Right hindlimb (tissue), 1 donor: ENCODE measurements at regions not wholly inside any gene's neighbourhood (a gene's known extent, or its start where the extent isn't known, plus 50 kb on each side); places are given as distances from the start of the nearest gene placed in this dataset.
A peak's percentile ranks its signal among the peaks of the same experiment; 100 is the strongest.

ENCODE experiments used
- DNase-seq: peaks from one replicate; pipeline ENCODE4 v3.0.0-alpha.2; 2018

DNA sequence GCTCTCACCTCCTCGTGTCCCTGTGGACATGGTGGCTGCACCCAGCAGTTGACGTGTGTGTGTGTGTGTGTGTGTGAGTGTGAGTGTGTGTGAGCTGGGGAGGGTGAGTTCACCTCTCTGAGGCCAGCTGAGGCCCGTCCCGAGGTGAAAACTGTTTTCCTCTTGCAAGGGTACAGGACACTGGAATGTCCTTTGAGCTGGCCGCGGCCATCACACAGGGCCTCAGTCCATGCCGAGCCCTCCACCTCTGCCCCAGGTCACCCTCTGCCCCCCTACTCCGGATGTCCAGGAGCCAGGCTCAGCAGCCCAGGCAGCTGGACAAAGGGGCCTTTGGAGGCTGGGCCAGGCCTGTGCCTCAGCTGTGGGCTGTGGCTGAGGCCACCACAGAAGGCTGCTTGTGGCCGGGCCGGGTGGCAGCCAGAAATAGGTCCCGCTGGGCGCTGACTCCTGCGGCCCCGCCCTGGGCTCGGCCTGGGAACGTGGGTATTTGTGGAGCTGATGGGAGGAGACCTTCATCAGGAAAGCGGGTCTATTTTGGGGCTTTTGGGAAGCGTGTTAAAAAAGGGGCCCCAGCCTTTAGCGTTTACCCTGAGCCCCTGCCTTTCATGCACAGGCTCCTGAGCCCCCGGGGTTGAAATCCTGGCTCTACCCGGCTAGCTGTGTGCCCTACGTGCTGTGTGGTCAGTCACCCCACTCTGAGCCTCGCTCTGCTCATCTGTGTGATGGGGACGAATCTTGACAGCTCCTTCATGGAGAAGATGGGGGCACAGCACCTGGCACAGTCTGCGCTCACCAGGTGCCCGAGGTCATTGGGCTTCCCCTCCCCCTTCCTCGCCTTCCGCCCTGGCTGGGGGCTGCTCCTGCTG lies 75.1 kb upstream of the IER5L start:
- DNase-seq, result peak; percentile 69

DNA sequence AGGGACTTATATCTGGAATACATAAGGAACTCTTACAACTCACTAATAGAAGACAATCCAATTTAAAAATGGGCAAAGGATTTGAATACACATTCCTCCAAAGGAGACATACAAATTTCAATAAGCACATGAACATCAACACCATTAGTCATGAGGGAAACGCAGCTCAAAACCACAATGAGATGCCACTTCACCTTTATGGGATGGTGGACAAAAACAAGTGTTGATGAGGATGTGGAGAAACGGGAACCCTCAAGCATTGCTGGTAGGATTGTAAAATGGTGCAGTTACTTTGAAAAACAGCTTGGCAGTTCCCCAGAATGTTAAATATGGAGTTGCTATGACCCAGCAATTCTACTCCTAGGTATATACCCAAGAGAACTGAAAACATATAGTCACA lies 72.7 kb upstream of the IER5L start:
- DNase-seq, result no peak

DNA sequence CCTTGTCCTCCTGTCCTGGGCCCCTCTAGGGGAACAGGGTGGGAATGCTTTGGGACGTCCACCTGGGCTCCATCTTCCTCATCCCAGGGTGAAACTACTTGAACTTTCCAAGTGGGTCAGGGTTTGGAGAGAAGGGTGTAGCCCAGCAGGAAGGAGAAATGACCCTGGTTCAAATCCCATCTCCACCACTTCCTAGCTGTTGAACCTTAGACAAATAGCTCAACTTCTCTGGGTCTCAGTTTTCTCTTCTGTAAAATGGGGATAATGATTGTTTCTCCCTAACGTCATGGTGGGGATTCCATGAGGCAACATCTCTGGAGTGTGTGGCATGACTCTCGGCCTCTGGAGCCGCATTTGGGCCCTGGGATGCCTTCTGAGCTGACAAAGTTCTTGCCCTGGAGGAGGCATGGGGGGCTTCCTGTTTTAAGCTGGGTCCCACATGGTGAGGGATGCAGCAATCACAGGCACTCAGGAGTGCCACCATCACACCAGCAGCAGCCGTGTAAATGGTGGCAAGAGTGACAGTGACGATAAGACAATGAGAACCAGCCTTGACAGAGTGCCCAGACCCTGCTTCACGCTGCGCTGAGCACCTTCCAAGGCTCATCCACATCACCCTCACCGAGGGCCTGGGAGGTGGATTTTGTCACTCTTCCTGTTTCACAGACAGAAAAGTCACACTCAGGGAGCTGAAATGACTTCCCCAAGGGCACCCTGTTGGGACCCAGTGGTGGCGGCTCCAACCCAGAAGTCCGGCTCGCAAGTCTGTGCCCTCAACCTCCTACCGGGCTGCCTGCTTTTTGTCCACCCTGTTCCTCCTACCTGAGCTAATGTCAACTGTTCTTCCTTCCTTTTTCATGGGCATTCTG lies 69.5 kb upstream of the IER5L start:
- DNase-seq, result peak; percentile 12

DNA sequence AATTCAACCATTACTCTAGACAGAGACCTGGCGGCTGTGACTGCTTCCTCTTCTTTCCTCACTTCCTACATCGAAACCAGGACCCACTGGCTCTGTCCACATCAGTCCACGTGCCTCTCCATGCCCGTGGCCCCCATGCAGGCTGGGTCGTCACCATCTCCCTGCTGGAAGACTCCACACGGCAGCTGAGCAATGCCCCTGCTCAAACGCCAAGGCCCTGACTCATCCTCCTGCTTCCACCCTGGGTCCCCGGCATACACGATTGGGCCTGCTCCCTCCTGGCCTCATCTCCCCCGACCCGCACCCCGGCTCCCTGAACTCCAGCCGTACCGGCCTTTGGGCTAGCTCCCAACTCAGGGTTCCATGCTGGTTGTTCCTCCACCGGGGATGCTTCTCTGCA lies 67.2 kb upstream of the IER5L start:
- DNase-seq, result peak; percentile 12

DNA sequence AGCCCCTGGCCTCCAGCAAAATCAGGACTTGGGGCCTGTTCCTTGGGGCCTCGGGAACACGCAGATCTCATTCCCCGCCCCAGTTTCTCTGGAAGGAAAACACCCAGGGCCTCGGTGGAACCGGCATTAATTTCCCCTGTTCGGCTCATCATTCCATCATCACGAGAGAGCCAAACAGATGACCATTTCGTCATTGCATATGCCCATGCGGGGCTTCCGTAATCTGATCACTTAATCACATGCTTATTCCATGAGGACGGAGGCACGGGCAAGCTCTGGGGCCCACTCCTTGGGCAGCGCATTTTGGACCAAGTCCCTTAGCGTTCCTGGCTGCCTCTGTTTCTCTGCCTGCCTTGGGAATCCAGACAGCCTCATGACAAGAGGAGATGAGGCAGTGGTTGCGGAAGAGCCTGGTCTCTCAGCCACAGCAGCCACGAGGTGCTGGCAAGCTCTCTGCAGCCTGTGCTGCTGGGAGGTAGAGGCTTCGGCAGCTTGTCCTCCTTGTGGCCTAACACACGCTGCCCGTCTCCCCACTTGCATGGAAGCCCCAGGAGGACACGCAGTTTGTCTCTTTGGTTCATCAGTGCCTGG lies 65.0 kb upstream of the IER5L start:
- peak; percentile 65 for DNase-seq

DNA sequence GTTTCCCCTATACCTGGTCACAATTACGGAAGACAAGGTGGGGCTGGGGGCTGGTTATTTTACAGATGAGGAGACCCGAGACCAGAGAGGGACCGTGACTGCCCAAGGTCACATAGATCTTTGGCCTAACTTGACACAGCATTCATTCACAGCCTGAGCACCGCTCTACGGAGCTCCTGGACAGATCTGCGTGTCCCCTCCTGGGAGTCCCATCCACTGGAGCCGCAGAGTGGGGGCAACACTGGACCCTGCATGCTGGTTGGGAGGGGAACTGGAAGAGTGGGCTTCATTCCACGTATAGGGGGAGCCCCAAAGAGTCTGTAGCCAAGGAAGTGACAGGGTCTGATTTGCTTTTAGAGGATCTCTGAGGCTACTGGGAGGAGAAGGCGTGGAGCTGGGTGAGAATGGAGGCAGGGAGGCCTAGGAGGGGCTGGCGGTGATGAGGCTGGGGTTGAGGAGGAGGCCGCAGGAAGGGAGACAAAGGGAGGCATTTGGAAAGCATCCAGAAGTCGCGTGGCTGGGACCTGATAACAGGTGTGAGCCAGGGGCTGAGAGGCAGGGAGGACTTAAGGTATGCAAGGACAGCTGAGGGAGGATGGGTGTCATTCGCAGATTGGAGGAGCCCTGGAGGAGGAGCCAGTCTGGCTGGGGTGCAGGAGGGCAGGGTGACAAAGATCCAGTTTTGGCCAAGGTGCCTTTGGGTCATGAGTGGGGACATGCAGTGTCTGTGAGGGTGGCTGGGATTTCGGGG lies 64.3 kb upstream of the IER5L start:
- DNase-seq, result no peak

DNA sequence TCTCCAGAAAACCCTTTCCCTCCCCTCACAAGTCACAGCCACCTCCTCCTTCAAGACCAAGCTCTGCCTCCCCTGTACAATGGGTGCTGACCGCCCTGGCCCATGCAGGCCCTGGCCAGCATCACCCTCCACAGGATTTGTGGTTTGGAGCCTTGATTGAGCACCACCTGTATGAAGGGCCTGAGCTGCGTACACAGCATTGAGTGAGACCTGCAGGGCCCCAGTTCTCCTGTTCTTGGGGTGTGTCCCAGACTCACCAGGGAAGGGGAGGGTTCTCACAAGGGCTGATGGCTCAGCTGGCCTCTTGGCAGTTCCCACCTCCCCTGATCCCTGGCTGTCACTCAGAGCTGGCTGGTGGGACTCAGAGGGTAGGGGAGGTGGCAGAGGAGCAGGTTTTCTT lies 63.7 kb upstream of the IER5L start:
- peak; percentile 15 for DNase-seq

DNA sequence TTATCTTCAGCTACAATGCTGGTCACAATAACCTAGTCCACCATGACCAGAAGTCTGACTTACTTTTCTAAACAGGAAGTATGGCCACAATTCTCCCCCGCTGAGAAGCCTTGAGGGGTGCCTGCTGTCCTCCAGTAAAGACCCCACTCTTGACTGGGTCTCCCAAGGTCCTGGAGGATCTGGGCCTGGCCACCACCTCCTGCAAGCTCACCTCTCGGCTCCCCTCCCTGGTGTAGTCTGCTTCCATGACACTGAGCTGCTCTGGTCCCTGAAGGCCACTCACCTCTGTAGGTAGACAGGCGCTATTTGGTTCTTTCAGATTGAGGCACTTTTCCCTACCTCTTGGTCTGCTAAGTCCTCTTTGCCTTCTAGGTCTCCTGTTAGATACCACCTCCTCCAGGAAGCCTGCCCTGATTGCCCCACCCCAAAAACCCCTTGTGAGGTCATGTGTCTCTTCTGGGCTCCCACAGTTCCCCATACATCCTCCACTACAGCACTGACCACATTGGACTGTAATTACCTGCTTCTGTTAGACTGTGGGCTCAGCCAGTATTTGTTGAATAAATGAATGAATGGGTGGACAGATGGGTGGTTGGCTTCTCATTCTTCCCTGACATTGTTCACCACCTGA lies 62.6 kb upstream of the IER5L start:
- peak; percentile 12 for DNase-seq

DNA sequence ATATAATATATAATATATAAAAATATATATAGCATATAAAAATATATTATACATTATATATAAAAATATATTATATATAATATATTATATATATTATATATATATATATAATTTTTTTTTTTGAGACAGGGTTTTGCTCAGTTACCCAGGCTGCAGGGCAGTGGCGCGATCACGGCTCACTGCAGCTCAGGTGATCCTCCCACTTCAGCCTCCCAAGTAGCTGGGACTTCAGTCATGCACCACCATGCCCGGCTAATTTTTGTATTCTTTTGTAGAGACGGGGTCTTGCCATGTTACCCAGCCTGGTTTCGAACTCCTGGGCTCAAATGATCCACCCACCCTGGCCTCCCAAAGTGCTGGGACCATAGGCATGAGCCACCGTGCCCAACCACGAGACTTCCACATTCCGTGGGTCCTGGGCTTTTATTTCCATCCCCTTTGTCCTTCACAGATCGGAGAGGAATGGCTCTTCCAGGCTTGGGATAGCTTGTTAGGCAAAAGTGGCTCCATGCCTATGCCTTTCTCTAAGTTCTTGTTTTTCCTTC lies 62.0 kb upstream of the IER5L start:
- DNase-seq, result peak; percentile 9

DNA sequence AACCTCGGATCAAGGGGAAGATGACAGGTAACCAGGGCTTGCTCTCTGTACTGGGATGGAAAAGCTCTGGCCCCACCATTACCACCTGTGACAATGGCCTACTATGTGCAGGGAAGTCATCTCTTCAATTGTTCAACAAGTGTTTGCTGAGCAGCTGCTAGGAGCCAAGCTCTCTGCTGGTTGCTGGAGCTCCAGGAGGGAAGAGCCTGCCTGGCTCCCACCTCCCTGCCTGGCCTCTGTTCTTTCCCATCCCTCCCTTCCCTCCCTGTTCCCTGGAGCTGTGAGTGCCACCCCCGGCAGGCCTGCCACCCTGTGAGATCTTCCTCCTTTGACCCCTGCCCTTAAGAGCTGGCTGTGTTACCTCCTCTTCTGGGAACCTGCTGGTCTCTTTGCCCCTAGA lies 59.7 kb upstream of the IER5L start:
- no peak for DNase-seq

DNA sequence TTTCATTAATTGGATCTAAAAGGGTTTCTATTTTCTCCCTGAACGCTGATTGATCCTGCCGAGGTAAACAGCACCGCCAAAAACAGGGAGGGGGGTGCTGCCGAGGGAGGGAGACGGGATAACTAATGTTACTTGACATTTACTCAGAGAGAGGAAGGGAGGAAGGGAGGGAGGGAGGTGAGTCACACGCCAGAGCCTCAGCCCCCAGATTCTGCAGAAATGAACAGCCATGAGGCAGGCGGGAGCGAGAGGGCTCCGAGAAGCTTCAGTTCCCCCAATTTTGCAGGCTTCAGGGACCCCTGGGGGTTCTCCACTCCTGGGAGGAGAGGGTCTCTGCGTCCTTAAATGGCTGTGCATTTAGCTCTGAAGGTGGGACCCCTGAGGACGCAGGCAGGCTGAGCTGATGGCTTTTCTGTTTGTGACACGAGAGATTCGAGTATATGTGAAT lies 59.1 kb upstream of the IER5L start:
- DNase-seq, result peak; percentile 25

DNA sequence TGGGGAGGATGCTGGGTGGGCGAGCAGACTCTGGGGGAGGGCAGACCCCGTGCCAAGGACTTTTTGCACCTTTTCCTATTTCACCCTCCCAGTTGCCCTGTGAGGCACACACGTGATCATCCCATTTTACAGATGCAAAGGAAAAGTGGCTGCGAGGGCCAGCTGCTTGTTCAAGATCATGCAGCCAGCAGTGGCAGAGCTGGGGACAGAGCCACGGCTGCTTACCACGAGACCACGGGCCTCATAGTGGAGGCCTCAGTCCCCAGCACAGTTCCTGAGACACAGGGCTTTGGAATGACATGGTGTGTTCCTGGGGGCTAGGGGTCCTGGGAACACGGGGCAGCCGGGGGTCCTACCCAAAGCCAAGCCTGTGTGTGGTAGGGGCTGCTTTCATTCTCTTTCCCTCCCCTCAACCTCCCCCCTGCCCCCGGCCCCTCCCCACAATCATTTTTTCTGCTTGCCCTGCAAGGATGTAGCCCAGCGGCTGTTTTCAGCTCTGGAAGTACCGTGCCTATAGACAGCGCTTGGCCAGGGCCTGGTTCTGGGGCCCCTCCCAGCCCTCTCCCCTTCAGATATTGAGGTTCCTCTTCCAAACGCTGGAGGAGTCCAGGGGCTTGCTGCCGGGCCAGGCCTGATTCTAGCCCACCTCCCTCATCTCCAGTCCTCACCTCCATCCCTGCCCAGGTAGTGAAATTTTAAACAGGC lies 58.5 kb upstream of the IER5L start:
- DNase-seq, result no peak

DNA sequence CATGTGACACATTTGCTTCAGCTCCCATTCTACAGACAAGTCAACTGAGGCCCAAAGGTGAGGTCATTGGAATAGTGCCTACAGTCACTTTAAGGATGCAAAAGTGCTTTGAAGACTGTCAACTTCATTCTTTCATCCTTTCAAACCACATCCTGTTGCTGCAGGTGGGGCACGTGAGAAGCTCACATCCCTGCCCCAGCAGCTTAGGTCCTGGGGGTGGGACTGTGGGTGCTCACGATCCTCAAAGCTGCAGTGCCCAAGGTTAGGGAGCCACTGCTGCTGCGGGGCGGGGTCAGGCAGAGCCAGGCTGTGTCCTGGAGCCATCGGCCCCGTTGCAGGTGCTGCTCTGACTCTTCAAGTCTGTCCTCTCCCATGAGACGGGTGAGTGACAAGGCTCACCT lies 57.9 kb upstream of the IER5L start:
- DNase-seq, result no peak

DNA sequence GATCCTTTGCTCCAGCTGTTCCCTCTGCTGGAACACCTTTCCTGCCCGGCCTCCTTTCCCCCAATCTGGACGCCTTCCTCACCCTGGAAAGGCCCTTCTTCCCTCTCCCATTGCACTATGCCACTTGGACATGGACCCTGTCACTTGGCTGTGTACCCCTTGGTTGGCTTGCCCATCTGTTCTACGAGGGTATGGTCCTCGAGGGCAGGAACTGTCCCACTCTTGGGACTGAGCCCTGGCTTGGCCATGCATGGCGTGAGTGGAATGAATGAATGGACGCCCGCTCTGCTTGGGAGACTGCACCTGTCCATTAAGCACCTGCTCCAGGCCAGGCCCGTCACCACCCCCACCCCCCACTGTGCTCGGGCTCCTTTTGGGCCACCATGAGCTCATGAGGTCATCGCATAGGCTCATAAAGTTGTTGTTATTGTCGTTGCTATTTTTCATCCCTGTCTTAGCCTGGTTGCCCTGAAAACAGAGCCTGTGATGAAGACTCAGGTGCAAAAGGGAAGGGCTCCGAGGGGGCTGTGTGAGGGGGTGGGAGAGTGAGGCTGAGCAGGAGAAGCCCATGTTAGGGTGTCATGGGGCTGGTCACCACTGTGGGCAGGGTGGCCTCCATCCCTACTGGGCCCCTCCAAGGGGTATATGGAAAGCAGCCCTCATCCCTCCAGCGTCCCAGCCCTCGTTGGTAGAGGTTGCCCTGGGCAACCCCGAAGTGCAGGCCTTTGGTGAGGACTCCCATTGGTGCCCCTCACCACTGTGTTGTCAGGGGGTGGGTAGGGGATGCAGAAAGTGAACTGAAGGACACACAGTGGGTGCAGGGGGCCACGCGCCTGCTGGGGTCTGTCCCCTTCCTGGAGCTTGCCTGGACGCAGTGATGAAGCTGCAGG lies 57.2 kb upstream of the IER5L start:
- peak; percentile 13 for DNase-seq

DNA sequence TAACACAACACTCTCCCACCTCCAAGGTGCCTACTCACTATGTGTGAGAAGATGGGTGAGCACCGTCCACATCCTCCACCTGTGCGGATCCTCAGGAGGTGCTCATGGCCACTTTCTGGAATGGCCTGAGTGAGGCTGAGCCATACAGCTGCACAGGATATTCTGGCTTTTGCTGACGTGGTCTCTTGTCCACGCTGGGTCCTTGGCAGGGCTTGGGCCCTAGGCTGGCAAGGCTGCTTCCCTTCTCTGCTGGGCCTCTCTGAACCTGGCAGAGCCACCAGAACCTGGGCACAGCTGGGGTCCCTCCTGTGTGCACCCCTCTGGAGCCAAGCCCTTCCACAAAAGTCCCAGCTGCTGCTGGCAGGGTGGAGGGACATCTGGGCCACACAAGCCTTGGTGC lies 56.4 kb upstream of the IER5L start:
- peak; percentile 12 for DNase-seq

DNA sequence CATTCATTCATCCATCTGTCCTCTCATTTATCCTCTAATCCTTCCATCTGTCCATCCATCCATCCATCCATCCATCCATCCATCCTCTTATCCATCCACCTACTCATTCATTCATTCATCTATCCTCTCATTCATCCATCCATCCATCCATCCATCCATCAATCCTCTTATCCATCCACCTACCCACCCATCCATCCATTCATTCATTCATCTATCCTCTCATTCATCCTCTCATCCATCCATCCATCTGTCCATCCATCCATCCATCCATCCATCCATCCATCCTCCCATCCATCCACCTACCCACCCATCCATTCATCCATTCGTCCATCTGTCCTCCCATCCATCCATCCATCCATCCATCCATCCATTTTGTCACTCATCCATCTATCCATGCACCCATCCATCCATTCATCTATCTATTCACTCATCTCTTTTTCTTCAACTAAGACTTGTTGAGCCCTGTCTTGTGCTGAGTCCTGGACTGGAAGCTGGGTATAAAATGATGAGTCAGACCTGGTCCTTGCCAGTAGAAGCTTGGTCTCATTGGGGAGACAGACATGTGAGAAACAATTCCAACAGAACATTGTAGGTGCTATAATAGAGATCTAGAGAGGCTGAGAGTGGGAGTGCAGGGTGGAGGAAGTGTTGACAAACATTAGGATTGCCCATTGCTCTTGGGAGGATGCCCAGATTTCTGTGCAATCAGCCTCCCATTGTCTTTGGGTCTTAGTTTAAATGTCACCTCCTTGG lies 55.0 kb upstream of the IER5L start:
- no peak for DNase-seq

DNA sequence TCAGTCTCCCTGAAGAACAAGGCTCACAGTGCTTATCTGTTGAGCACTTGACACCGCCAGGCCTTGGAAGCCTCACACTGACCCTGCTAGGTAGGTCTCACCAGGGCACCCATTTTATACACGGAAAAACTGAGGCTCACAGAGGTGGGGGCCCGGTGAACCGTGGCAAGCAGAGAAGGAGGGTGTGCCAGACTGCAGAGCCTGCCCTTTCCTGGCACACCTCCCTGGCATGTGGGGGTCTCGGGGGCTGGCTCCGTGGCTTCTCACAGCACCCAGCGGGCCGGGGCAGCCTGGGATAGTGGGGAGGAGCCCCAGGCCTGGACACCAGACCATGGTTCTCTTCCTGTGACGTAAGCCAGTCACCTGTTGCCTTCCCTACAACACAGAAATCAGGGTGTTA lies 53.7 kb upstream of the IER5L start:
- DNase-seq, result peak; percentile 8

DNA sequence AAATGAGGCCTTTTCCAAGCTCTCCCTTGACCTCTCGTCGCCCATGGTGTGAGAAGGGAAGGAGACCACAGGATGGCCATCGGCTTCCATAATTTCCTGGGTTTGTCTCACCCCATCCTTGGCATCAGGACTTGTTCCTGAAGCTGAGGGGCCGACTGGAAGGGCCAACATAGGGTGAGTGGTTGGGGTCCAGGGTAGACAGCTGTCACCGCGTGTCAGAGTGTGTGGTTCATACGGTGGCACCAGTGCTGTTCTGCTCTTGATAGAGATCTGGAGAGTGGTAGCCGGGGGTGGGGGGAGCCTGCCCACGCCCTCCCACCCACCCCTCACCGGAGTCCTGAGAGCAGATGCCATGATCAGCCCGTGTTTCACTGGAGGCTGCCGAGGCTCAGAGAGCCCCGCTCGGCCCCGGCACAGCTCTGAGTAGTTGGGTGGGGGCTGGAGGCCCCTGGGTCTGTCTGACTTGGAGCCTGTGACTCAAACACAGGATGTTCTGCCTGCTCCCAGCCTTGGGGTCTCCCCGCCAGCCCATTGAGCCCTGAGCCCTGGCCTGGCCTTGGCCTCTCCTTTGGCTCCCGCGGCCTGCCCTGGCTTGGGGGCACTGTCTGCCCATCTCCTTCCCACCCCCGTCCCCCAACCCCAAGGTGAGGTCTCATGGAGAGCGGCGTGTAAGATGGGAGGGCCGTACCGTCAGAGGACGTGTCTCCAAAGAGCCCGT lies 53.1 kb upstream of the IER5L start:
- peak; percentile 8 for DNase-seq

DNA sequence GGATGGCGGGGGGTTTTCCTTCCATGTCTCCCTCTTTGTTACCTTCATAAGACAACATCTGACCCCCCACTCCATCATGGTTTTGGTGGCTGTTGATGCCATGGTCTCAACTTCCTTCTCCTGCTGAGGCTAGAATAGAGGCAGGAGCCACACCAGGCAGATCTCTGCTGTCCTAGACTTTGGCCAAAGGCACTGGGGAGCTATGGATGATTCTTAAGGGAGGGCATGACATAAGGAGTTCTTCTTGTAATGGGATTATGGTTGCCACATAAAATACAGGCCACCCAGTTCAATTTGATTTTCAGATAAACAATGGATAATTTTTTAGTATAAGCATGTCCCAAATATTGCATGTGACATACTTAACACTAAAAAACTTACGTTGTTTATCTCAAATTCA lies 52.2 kb upstream of the IER5L start:
- DNase-seq, result peak; percentile 8
